ENCODE measurements at regions not wholly inside any gene's neighbourhood (a gene's known extent, or its start where the extent isn't known, plus 50 kb on each side); places are given as distances from the start of the nearest gene placed in this dataset.

DNA sequence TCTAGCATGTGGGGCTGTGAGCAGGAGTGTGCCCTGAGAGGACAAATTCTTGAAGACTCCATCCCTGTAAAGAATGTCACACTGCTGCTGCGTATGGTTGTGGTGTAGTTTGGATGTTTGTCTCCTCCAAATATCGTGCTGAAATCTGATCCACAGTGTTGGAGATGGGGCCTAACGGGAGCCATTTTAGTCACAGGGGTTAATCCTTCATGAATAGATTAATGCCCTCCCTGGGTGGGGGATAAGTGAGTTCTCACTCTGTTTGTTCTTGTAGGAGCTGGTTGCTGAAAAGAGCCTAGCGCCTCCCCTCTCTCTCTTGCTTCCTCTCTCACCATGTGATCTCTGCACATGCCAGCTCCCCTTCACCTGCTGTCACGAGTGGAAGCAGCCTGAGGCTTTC is 94.5 kb upstream of the VASH1 start:
- TF ChIP-seq GATA2 (IDR thresholded peaks at IDR 0.05; ENCODE audit: low read depth, low read length): no peak
- no peak for TF ChIP-seq GATA3 (IDR thresholded peaks at IDR 0.05; ENCODE audit: low read depth, low read length)

Measured in SH-SY5Y (cell line).